NCI-H2227 treated with DMSO at 0.1 percent for 48 hours (cell line): ENCODE measurements at regions not wholly inside any gene's neighbourhood (a gene's known extent, or its start where the extent isn't known, plus 50 kb on each side); places are given as distances from the start of the nearest gene placed in this dataset.
A peak's percentile ranks its signal among the peaks of the same experiment; 100 is the strongest.
"Not testable (repeated sequence)": the region's sequence is repeated elsewhere in the genome, so short reads cannot be mapped to it uniquely, and the experiment has no call there.

Source experiments
- DNase-seq: peaks from one replicate; lab custom pipeline; 2025; lab: John Stamatoyannopoulos, UW

DNA sequence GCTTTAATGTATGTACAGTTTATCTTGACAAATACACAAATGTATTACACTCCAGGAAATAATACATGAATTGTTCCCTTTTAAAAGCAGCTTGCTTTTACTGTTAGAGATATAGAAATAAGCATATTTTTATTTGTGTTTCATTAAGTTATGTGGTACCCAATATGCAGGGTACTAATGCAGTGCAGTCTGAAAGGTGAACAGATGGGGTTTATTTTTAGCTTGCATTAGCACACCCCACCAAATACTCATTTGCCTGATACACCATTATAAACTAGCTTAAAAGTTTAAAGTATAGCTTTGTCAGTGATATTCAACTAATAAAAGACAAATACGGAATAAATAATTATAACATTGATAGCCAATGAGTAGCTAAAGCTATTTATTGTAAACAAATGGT, 394.7 kb upstream of the ZNF804A start:
- no peak for DNase-seq

DNA sequence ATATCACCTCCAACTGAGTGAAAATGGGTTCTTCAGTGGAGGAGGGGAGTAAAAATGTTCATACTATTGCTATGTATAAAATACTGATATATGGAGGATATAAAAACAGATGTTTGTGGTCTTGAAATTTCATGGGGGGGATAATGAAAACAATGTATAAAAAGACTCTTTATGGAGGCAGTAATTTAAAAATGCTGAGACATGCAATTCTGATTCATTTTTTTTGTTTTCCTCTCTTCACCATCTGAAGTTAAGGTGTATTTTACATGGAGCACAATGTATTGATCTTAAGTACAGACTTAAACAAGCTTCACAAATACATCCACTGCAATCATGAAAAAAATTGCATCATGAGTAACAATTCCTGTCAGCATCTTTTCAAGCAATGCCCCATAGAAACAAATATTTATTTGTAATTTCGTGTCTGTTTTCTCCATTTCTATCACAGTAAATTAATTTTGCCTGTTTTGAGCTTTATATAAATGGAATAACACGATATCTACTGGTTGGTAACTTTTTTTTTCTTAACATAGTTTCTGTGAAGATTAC, 393.2 kb upstream of the ZNF804A start:
- no peak for DNase-seq

DNA sequence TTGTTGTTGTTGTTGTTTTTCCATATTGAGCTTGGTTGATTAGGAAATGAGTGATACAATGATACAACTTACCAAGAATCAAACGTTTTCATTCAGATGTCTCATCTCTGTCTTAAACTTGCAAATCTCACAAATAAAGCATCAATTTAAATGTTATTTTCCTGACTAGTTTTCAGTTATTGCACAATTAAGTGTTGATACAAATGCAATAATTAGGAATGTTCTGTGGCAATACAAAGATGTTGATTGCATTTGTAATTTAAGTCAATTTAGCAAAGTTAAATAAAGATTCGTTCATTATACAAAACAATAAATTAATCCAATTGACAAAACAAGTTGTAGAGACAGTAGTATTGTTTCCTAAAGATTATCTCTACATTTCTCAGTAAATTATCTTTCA, 392.3 kb upstream of the ZNF804A start:
- DNase-seq = no peak

DNA sequence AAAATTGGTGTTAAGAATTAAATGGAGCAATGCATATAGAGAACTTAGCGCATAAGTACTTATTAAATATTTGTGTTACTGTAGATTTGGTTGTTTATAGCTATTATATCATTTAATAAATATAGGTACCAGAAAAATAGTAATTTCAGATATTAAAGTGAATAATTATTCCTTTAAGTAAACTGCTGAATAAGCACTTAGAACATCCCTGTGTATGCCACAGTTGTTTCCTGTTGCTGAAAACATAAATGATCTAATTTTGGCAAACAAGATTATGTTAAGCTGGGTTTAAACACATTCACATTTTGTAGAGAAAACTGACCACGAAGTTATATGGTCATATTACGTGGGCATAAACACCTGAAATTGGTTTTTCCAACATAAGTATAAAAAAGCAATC, 388.0 kb upstream of the ZNF804A start:
- no peak for DNase-seq

DNA sequence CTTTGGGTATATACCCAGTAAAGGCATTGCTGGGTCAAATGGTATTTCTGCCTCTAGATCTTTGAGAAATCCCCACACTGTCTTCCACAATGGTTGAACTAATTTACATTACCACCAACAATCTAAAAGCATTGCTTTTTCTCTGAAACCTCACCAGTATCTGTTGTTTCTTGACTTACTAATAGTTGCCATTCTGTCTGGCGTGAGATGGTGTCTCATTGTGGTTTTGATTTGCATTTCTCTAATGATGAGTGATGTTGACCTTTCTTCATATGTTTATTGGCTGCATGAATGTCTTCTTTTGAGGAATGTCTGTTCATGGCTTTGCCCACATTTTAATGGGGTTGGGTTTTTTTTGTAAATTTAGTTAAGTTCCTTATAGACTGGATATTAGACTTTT, 382.6 kb upstream of the ZNF804A start:
- DNase-seq = no peak

DNA sequence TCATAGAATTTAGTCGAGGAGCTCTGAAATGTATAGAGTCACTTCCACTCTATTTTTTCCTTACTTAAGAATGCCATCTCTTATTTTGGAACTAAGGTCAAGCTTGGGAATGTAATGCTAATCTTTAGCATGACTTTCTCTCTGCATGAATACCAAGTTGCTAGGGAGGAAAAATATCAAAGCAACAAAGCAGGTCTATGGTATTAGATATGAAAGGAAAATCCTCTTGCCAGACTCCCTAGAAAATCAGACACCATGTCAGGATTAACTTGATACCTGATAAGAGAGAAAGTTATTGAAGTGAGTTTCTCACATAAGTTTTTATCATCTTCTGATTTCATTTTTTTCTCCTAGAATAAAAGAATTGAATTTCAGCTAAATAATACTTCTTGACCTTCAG, 341.7 kb upstream of the ZNF804A start:
- no peak for DNase-seq

DNA sequence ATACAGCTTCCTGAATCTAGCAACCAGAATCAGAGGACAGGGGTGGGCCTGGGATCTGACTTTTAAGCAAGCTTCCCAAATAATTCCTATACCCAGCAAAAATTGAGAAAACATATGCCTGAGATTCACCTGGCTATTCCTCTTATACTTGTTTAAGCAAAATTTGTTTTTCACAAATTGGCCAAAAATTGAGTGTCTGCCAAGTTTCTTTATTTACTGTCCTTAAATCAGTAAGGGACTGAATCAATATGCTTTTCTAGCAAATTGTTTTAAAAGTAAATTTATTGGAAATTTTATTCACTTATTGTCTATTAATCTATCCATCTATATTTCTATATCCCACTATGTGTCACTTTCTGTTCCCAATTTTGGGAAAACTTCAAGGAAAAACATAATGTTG, 337.0 kb upstream of the ZNF804A start:
- no peak for DNase-seq

DNA sequence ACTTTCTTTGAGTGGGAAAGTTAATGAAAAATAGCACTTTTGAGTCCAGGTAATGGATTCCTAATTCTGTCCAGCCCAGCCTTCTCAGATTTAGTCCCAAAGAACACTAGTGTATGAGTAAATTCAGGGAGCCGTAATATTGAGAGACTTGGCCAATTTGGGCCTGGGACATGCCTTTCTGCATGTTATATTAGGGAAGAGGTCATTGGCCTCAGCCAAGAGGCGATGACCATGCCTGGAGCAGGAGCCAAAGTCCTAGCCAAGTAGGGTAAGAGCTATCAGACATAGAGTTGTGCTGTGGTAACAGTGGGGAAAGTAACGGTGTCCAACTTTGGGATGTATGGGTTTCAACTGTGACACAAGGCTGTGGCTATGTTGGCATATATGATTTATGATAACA, 336.5 kb upstream of the ZNF804A start:
- no peak for DNase-seq

DNA sequence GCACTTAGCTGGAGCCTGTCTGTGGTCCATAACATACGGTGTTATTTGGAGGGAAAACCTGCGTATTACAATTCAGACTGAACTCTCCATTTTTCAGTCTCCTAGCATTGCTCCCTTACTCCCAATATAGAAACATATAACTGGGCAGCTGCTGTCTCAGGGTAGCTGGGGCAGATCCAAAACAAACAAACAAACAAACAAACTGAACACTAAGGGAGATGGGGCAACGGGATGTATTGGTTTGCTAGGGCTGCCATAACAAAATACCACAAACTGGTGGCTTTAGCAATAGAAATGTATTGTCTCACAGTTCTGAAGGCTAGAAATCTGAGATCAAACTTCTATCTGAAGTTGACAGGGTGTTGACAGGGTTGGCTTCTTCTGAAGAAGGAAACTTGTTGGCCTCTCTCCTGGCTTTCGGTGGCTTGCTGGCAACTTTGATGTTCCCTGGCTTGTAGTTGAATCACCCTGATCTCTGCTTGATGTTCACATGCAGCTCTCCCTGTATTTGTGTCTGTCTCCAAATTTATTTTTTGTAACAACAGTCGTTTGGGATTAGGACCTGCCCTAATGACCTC, 329.3 kb upstream of the ZNF804A start:
- no peak for DNase-seq

DNA sequence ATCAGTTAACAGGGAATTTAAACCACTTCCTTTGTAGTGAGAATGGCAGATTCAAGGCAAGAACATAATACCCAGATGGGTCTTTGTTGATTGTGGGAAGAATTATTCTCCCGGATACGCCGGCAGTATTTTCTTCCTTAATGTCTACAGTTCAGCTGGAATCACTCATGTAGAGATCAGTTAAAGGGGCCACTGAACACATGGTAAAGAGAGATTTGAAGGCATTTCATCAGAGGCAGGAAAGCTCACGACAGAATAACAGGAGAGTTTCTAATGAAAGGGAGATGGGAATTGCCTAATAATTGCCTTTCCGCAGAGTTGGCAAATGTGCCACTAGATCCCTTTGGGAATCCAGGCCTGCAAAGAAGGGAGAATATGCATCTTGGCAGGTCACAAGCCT, 327.7 kb upstream of the ZNF804A start:
- DNase-seq = peak; percentile 11

DNA sequence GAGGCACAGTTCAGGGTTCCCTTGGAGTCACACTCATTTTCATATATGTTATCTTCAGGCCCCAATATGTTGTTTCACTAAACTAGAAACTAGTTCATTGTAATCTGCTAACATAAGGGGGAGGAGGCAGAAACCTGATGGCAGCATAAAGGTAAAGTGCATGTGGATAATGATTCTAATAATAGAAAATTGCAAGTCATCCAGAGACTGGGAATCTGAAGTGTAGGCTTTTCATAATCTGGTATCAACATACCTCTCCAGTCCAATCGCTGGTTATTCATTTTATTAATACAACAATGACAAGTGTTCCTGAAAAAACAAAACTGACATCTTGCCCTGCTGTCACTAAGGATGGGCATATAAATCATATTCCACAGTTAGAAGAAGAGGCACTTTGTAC, 326.3 kb upstream of the ZNF804A start:
- DNase-seq = peak; percentile 53

DNA sequence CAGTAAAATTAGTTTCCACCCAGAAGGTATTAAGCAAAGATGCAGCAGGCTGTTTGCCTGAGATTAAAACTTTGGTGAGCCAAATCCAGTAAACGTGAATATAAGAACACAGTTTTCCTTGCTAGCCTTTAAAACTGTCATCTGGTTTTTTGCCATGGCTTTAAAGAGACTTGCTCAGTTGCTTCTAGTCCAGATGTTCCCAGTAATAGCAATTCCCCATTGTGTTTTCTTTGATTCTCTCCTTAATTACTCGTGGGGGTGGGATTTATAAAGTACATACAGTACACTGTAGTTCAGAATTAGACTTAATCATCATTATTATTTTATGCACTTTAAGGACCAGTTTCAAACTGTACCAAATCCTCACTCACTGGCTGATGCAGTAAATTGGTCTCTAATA, 303.5 kb upstream of the ZNF804A start:
- no peak for DNase-seq

DNA sequence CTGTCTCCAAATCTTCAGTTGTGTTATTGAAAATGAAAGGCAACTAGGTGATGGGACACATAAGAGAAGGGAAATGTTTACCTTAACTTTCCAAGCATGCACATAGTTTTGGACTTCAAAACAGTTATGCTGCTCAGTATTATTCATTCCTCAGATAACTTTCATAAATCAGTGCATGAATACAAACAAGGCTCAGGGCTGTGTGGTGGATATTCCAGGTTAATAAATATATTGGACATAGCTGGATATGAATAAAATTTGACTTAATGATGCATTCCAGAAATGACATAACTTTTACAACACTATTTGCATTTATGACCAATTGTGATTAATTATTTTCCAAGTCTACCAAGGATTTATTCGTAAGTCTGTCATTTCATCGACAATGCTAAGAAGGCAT, 301.2 kb upstream of the ZNF804A start:
- DNase-seq = no peak

DNA sequence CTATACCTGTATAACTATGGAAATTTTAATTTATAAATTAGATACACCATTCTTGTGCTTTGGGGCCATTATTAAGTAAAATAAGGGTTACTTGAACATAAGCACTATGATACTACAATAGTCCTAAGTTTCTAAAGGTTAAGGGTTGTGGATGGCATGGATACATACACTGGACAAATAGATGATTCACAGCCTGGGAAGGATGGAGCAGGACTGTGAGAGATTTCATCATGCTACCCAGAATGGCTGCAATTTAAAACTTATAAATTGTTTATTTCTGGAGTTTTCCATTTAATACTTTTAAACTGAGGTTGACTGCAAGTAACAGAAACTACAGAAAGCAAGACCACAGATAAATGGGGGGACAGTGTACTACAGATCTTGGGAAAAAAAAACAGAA, 295.8 kb upstream of the ZNF804A start:
- DNase-seq = no peak

DNA sequence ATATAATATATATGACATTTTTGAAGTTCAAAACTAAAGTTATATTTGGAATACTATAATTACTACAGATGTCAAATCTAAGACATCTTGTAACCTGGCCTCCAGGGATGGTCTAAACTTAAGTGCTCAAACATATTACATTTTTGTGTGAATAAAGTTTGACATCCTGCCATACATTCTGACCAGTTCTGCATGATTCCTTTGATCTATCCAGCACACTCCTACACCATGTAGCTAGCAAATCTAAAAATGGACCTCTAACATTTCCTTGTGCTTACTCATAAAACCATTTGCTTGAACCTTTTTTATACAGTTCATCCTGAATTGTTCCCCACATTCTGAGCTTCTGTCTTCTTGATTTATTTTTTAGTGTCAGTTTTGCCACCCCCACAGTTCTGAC, 294.3 kb upstream of the ZNF804A start:
- no peak for DNase-seq

DNA sequence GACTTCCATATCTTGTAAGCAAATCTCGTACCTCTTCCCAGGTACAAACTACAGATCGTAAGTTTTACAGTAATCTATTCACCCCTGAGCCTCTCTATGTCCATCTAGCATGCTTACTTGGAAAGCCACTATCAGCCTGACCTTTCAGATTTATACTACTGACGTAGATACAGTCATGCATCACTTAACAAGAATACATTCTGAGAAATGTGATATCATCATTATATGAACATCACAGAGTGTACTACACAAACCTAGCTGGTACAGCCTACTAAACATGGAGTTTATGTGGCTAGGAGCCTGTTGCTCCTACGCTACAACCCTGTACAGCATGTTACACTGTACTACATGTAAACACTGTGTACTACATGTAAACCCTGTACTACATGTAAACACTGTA, 293.2 kb upstream of the ZNF804A start:
- DNase-seq = no peak

DNA sequence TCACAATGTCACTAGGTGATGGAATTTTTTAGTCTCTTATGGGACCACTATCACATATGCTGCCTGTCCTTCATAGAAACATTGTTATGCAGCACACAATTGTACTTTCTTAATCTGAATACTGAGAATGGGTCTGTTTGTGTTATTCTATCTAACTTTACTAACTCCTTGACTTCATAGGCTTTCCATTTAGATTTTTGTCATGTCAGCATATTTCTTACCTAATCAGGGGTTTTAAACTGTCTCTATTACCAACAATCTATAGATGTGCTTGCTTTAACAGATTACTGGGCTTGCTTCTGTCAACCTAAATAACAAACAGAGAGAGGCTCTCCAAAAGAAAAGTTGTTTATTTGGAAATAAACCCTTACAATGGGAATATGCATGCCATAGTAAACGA, 289.6 kb upstream of the ZNF804A start:
- no peak for DNase-seq

DNA sequence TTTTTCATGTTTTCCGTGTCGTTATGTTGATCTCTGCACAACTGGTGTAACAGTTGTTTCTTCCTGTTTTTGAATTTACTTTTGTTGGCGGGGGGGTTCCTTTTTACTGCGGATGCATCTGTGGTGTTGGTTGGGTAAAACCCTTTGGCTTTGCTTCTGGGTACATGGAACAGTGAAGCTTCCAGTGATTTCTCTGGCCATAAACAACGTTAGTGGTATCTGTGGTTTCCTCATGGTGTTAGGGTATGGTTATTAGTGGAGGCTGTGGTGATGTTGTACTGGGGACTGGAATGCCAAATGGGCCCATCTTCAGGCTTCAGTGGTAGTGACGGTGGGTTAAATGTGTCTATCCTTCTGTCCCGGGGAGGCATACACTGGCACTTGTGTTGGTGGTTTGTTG, 285.4 kb upstream of the ZNF804A start:
- DNase-seq = no peak

DNA sequence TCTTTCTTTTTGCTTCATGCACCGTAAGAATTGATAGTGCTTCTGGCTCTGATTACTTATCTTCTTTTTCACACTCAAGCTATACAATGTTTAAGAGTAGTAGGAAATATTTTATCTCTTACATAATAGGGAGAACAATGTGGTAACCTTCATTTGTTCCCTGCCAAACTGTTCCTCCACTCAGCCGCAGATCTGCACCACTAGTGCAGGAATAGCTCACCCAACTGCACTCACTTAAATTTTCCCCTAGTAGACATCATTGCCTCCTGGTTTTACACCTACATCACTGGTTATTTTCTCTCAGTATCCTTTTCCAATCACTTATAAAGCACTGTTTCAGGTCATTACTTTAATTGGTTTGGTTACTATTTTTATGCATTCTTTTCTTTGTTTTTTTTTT, 283.5 kb upstream of the ZNF804A start:
- no peak for DNase-seq

DNA sequence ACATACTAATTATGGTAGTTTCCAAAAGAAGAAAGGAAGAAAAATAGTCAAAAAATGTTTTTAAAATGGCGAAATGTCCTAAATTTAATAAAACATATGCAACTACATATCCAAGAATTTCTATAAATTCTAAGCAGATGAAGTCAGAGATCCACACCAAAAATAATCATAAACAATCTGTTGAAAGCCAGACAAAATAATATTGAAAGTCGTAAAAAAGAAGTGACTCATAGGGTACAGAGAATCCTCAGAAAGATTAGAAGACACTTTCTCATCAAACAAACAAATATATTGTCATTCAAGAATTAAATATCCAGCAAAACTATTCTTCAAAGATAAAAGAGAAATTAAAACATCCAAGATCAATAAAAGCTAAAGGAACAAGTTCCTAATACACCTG, 281.4 kb upstream of the ZNF804A start:
- DNase-seq = no peak

DNA sequence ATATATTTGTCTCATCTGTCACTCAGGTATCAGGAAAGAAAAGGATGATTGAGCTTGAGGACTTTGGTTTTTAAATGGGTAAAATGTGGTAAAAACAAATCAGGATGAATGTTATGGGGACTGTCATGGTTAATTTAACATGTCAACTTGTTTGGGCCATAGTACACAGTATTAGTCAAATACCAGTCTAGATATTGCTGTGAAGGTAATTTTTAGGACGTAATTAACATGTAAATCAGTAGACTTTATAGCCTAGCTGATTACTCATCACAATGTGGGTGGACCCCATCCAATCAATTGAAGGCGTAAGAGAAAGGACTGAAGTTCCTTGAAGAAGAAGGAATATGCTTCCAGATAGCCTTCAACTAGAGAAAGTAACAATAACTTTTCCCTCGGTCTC, 275.7 kb upstream of the ZNF804A start:
- DNase-seq = no peak

DNA sequence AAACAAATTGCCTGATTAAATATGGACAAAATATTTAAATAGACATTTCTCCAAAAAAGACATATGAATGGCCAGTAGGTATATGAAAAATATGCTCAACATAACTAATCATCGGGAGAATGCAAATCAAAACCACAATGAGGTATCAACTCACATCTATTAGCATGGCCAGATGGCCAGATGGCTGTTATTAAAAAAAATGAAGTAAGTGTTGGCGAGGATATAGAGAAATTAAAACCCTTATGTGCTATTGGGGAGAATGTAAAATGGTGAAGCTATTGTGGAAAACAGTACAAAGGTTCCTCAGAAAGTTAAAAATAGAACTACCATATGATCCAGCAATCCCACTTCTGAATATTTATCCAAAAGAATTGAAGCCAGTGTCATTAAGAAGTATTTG, 272.3 kb upstream of the ZNF804A start:
- DNase-seq = no peak

DNA sequence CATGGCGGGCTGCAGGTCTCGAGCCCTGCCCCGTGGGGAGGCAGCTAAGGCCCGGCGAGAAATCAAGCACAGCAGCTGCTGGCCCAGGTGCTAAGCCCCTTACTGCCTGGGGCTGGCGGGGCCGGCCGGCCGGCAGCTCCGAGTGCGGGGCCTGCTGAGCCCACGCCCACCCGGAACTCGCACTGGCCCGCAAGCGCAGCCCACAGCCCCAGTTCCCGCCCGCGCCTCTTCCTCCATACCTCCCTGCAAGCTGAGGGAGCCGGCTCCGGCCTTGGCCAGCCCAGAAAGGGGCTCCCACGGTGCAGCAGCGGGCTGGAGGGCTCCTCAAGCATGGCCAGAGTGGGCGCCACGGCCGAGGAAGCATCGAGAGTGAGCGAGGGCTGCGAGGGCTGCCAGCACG, 270.5 kb upstream of the ZNF804A start:
- DNase-seq = not testable (repeated sequence)

DNA sequence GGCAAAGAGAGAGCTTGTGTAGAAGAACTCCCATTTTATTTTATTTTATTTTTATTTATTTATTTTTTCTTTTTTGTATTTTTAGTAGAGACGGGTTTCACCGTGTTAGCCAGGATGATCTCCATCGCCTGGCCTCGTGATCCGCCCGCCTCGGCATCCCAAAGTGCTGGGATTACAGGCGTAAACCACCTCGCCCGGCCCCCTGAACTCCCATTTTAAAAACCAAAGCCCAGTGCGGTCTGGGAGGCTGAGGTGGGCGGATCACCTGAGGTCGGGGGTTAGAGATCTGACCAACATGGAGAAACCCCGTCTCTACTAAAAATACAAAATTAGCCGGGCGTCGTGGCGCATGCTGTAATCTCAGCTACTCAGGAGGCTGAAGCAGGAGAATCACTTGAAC, 267.8 kb upstream of the ZNF804A start:
- DNase-seq = not testable (repeated sequence)

DNA sequence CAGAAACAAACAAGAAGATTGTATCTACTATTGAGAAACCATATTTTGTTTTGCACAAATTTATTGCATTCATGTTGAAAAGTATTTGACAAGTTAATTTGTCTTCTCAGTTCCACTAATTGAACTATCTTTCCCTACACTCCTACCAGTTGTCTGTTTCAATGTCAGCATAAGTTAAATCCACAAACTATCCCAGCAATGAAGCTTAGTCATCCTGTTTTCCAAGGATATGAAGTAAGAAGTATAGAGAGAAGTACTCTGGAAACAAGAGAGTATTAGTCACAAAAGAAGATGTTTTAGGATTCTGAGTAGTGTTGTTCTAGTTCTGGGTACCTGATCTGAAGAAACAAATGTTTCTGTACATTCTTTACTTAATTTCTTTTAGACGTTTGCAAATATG, 261.6 kb upstream of the ZNF804A start:
- no peak for DNase-seq
